IMR-90 (cell line): ENCODE measurements at regions not wholly inside any gene's neighbourhood (a gene's known extent, or its start where the extent isn't known, plus 50 kb on each side); places are given as distances from the start of the nearest gene placed in this dataset.
"Not testable (repeated sequence)": the region's sequence is repeated elsewhere in the genome, so short reads cannot be mapped to it uniquely, and the experiment has no call there.

ENCODE experiments used
- ATAC-seq: fragments of 200-7000 bp; cut with Tn5 transposase; 2 replicates; pipeline ENCODE4 v1.9.1; 2020; ENCODE audit warnings: low read depth, mild to moderate bottlenecking, moderate library complexity
- BruUV-seq: library from RNA; stranded (reverse); fragments of 400-500 nt; replicated peaks from 2 replicates; lab custom pipeline; 2021; lab: Mats Ljungman, UMichigan
- CTCF ChIA-PET: fragments of 300-600 bp; formaldehyde crosslinking; extraction: SDS; loops from one replicate; lab custom pipeline; 2021; ENCODE audit warnings: antibody characterized with exemption; lab: Yijun Ruan, JAX
- POLR2A ChIA-PET: fragments of 300-600 bp; sonication (Branson Sonifier 250); formaldehyde crosslinking; loops from one replicate; lab custom pipeline; 2022; ENCODE audit warnings: antibody characterized with exemption; ENCODE audit not compliant: unreplicated experiment; lab: Charles Lee
- DNase-seq: peaks from one replicate; pipeline ENCODE4 v3.0.0; 2013
- H2AFZ ChIP-seq: replicated peaks from 2 replicates; pipeline ENCODE3; 2013; ENCODE audit warnings: low read length, mild to moderate bottlenecking; ENCODE audit not compliant: poor library complexity
- H2AK5ac ChIP-seq: 2 replicates; pipeline ENCODE4 v1.6.1; 2013; ENCODE audit warnings: low read depth, low read length, inconsistent platforms
- H2AK9ac ChIP-seq: replicated peaks from 2 replicates; pipeline ENCODE3; 2013; ENCODE audit warnings: mild to moderate bottlenecking, low read depth, low read length, moderate library complexity; ENCODE audit not compliant: poor library complexity
- H2BK120ac ChIP-seq: 2 replicates; pipeline ENCODE4 v1.6.1; 2013; ENCODE audit warnings: low read depth, low read length, inconsistent platforms
- H2BK15ac ChIP-seq: 3 replicates; pipeline ENCODE4 v1.6.1; 2013; ENCODE audit warnings: low read depth, low read length, inconsistent platforms
- H2BK20ac ChIP-seq: 2 replicates; pipeline ENCODE4 v1.6.1; 2013; ENCODE audit warnings: low read depth, mild to moderate bottlenecking, inconsistent platforms, low read length, moderate library complexity
- H2BK5ac ChIP-seq: 2 replicates; pipeline ENCODE4 v1.6.1; 2013; ENCODE audit warnings: mild to moderate bottlenecking, low read depth, low read length, inconsistent platforms; ENCODE audit not compliant: poor library complexity, severe bottlenecking
- H3K14ac ChIP-seq: replicated peaks from 2 replicates; pipeline ENCODE4 v1.6.1; 2013; ENCODE audit warnings: low read depth, low read length, inconsistent platforms
- H3K18ac ChIP-seq: 2 replicates; pipeline ENCODE4 v1.6.1; 2013; ENCODE audit warnings: low read depth, low read length, control low read depth
- H3K23ac ChIP-seq: 2 replicates; pipeline ENCODE4 v1.6.1; 2013; ENCODE audit warnings: low read depth, low read length, inconsistent platforms
- H3K27ac ChIP-seq: 2 replicates; pipeline ENCODE4 v1.5.1; 2013; ENCODE audit warnings: mild to moderate bottlenecking, control low read depth, low read length; ENCODE audit not compliant: insufficient read depth
- H3K27me3 ChIP-seq: 2 replicates; pipeline ENCODE4 v1.6.1; 2013; ENCODE audit warnings: low read length; ENCODE audit not compliant: control insufficient read depth, insufficient read depth
- H3K36me3 ChIP-seq: 2 replicates; pipeline ENCODE4 v1.6.1; 2013; ENCODE audit warnings: low read length, mixed read lengths; ENCODE audit not compliant: control insufficient read depth, insufficient read depth
- H3K4ac ChIP-seq: 2 replicates; pipeline ENCODE4 v1.6.1; 2013; ENCODE audit warnings: low read depth, low read length, inconsistent platforms
- H3K4me1 ChIP-seq: 2 replicates; pipeline ENCODE4 v1.6.1; 2013; ENCODE audit warnings: low read length, mixed read lengths; ENCODE audit not compliant: control insufficient read depth, insufficient read depth
- H3K4me2 ChIP-seq: 2 replicates; pipeline ENCODE4 v1.6.1; 2013; ENCODE audit warnings: low read depth, mild to moderate bottlenecking, control low read depth, low read length, moderate library complexity
- H3K4me3 ChIP-seq: 2 replicates; pipeline ENCODE4 v1.5.1; 2013; ENCODE audit warnings: low read depth, mild to moderate bottlenecking, control low read depth, low read length, moderate library complexity; ENCODE audit not compliant: insufficient read depth
- H3K56ac ChIP-seq: 2 replicates; pipeline ENCODE4 v1.6.1; 2013; ENCODE audit warnings: low read length, inconsistent platforms; ENCODE audit not compliant: insufficient read depth; ENCODE audit errors: extremely low read depth
- H3K79me1 ChIP-seq, 2 experiments: 2 replicates each; pipeline ENCODE4 v1.6.1; 2013; ENCODE audit warnings: low read length in 2 of 2, inconsistent platforms in 1 of 2, low read depth in 1 of 2
- H3K9ac ChIP-seq: 2 replicates; pipeline ENCODE4 v1.6.1; 2013; ENCODE audit warnings: low read depth, low read length, control low read depth
- H3K9me1 ChIP-seq: 2 replicates; pipeline ENCODE4 v1.6.1; 2013; ENCODE audit warnings: low read length, inconsistent platforms; ENCODE audit not compliant: insufficient read depth
- H3K9me3 ChIP-seq: 2 replicates; pipeline ENCODE4 v1.6.1; 2013; ENCODE audit warnings: low read length; ENCODE audit not compliant: control insufficient read depth, insufficient read depth
- H4K20me1 ChIP-seq: 2 replicates; pipeline ENCODE4 v1.6.1; 2013; ENCODE audit warnings: low read length, inconsistent platforms; ENCODE audit not compliant: insufficient read depth
- H4K5ac ChIP-seq: 2 replicates; pipeline ENCODE4 v1.6.1; 2013; ENCODE audit warnings: mild to moderate bottlenecking, low read depth, low read length, control low read depth
- H4K8ac ChIP-seq, 2 experiments: 2 replicates each; pipeline ENCODE4 v1.6.1; 2013; ENCODE audit warnings: low read depth in 2 of 2, low read length in 2 of 2, control low read depth in 1 of 2, inconsistent platforms in 1 of 2
- H4K91ac ChIP-seq: 2 replicates; pipeline ENCODE4 v1.6.1; 2013; ENCODE audit warnings: low read depth, low read length, inconsistent platforms; ENCODE audit not compliant: insufficient read depth
- WGBS, 2 experiments: methylation state at CpG; one replicate each; pipeline versions ENCODE4 v1.1.5 to v1.1.7; 2013; ENCODE audit warnings: missing lambda C conversion rate in 2 of 2; ENCODE audit not compliant: insufficient read length in 1 of 2; ENCODE audit errors: extremely low coverage in 2 of 2; 5-methylcytosine and 5-hydroxymethylcytosine counted together
- dilution Hi-C: fragments of 300-500 bp; cut with HindIII; formaldehyde crosslinking; loops from one replicate; pipeline ENCODE4 v1.14.3; 2018; ENCODE audit warnings: low sequenced_read_pairs; ENCODE audit not compliant: unreplicated experiment
- in situ Hi-C: fragments of 300-500 bp; cut with MboI; formaldehyde crosslinking; loops from 3 replicates; pipeline ENCODE4 v1.14.3; 2019; ENCODE audit warnings: low sequenced_read_pairs, inconsistent platforms, mixed read lengths
- intact Hi-C: fragments of 100-400 bp; cut with micrococcal nuclease; formaldehyde crosslinking; loops from 2 replicates; pipeline ENCODE4 v1.10.0; 2022

DNA sequence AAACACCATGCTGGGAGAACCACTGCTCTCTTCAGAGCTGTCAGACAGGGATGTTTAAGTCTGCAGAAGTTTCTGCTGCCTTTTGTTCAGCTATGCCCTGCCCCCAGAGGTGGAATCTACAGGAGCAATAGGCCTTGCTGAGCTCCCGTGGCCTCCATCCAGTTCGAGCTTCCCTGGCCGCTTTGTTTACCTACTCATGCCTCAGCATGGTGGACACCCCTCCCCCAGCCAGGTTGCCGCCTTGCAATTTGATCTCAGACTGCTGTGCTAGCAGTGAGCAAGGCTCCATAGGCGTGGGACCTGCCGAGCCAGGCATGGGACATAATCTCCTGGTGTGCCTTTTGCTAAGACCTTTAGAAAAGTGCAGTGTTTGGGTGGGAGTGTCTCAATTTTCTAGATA, 307.3 kb upstream of the KAZN start:
- ATAC-seq, H3K27me3 ChIP-seq, H3K27ac ChIP-seq, H3K9me1 ChIP-seq, intact Hi-C loops, DNase-seq, H3K4ac ChIP-seq, CTCF ChIA-PET, H4K8ac ChIP-seq, H2BK120ac ChIP-seq, H2BK20ac ChIP-seq, H3K36me3 ChIP-seq, H4K91ac ChIP-seq, dilution Hi-C loops, H4K20me1 ChIP-seq, H3K4me3 ChIP-seq, H3K56ac ChIP-seq, H3K4me1 ChIP-seq, H2BK5ac ChIP-seq, H2BK15ac ChIP-seq, H3K4me2 ChIP-seq, H3K18ac ChIP-seq, in situ Hi-C loops, H4K5ac ChIP-seq, BruUV-seq, POLR2A ChIA-PET, H2AK5ac ChIP-seq, H2AFZ ChIP-seq, H2AK9ac ChIP-seq, H3K23ac ChIP-seq, H3K9me3 ChIP-seq, H3K9ac ChIP-seq, H3K14ac ChIP-seq, H3K79me1 ChIP-seq: not testable (repeated sequence)
- 20% methylated on average over 2 of the region's 6 CpGs; no CpG with 5 or more reads in 1 of the 2 experiments for WGBS, 2 experiments
